SJSA1 (cell line): ENCODE measurements at regions not wholly inside any gene's neighbourhood (a gene's known extent, or its start where the extent isn't known, plus 50 kb on each side); places are given as distances from the start of the nearest gene placed in this dataset.
A peak's percentile ranks its signal among the peaks of the same experiment; 100 is the strongest.

ENCODE experiments used
- DNase-seq, 2 experiments: peaks; one replicate each; pipeline ENCODE4 v3.0.0-alpha.2; 2015 to 2020; ENCODE audit warnings: low spot score in 2 of 2, low read depth in 1 of 2
- H3K27ac ChIP-seq: fragments of 250-450 bp; sonication (Bioruptor Pico); 2 replicates; pipeline ENCODE4 v1.5.1; 2020; ENCODE audit warnings: mild to moderate bottlenecking, moderate library complexity
- H3K27me3 ChIP-seq: fragments of 250-450 bp; sonication (Bioruptor Pico); replicated peaks from 2 replicates; pipeline ENCODE4 v1.5.1; 2020; ENCODE audit warnings: mild to moderate bottlenecking, moderate library complexity
- H3K36me3 ChIP-seq: fragments of 250-450 bp; sonication (Bioruptor Pico); 2 replicates; pipeline ENCODE4 v1.5.1; 2020; ENCODE audit warnings: mild to moderate bottlenecking
- H3K4me1 ChIP-seq: fragments of 250-450 bp; sonication (Bioruptor Pico); replicated peaks from 2 replicates; pipeline ENCODE4 v1.6.1; 2021; ENCODE audit warnings: mild to moderate bottlenecking
- H3K4me3 ChIP-seq: fragments of 250-450 bp; sonication (Bioruptor Pico); 2 replicates; pipeline ENCODE4 v1.5.1; 2020; ENCODE audit warnings: mild to moderate bottlenecking
- H3K9me3 ChIP-seq: fragments of 250-450 bp; sonication (Bioruptor Pico); replicated peaks from 2 replicates; pipeline ENCODE4 v1.5.1; 2020; ENCODE audit warnings: mild to moderate bottlenecking

DNA sequence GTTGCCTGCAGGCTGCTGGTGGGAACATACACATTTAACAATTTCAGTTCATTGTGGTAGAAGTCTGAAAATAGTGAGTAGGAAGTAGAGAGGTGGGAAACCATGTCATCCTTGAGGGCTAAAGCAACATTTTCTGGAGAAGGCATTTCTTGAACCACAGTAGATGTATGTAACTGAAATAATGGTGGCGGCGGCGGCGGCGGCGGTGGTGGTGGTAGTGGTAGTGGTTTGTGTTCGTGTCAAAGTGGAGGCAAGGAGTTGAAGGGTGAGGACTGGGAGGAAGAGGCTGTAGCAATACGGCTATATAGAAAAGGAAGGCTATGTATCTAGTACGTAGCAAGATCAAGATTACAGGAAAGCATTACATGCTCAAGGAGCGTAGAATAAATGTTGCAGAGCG lies 1381.6 kb upstream of the TENM3 start:
- Histone ChIP-seq H3K4me3 (no peak overlapping the region), H3K9me3 (no peaks in the 10 kb centered on the region), H3K27me3 (no peaks in the 10 kb centered on the region), H3K27ac (no peak overlapping the region), H3K4me1 (no peaks in the 10 kb centered on the region), H3K36me3 (no peaks in the 10 kb centered on the region)
- no peak for DNase-seq

DNA sequence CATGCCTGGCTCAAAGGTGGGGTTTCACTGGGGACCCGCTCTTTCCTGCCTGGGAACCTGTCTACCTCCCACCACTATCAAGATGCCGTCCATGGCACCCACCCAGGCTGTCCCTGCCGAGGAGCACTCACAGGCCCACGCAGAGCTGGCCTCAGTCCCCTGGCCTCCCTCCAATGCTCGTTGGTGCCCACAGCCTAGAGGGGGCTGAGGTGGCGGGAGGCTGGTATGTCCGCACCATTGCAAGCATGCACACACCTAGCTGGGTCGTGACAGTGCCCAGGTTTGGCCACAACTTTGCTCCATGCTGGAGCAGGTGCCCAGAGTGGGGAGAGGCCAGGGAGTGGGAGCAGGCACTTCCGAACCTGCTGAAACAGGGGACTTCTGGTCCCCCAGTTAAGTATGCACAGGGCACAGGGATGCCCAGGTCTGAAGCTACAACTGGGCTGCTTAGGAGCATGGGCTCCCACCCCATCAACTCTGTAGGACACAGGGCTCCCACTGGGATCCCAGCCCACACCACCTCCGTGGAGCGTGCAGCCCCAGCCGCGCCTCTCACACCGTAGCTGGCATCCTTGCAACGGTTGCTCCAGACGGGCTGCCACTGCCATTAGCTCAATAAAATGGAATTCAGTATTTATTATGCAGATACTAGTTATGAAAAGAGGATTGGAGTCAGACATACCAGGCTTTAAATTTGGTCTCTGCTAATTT lies 1376.1 kb upstream of the TENM3 start:
- Histone ChIP-seq H3K4me3 (no peak overlapping the region), H3K4me1 (peaks cover 14% of the 10 kb centered on the region), H3K9me3 (no peaks in the 10 kb centered on the region), H3K27ac (no peak overlapping the region), H3K27me3 (no peaks in the 10 kb centered on the region), H3K36me3 (no peaks in the 10 kb centered on the region)
- no peak for DNase-seq

DNA sequence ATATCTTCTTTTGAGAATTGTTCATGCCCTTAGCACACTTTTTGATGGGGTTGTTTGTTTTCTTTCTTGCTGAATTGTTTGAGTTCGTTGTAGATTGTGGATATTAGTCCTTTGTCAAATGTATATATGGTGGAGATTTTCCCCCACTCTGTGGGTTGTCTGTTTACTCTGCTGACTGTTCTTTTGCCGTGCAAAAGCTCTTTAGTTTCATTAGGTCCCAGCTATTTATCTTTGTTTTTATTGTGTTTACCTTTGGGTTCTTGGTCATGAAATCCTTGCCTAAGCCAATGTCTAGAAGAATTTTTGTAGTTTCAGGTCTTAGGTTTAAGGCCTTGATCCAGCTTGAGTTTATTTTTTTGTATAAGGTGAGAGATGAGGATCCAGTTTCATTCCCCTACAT lies 1372.6 kb upstream of the TENM3 start:
- no peaks in the 10 kb centered on the region for H3K27me3 ChIP-seq
- no peak overlapping the region for H3K4me3 ChIP-seq
- no peaks in the 10 kb centered on the region for H3K9me3 ChIP-seq
- H3K27ac ChIP-seq, result no peak overlapping the region
- DNase-seq, result peak in 1 of 2 experiments; percentile 45
- H3K4me1 ChIP-seq, result peaks cover 14% of the 10 kb centered on the region
- H3K36me3 ChIP-seq, result no peaks in the 10 kb centered on the region

DNA sequence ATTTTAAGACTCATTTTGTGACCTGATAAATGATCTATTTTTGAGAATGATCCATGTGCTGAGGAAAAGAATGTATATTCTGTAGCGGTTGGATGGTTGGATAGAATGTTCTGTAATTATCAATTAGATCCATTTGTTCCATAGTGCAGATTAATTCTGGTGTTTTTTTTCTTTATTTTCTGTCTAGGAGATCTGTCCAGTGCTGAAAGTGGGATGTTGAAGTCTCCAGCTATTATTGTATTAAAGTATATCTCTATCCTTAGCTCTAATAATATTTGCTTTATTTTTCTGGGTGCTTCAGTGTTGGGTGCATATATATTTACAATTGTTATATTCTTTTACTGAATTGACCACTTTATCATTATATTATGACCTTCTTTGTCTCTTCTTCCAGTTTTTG lies 1344.9 kb upstream of the TENM3 start:
- Histone ChIP-seq H3K4me3 (no peak overlapping the region), H3K36me3 (no peaks in the 10 kb centered on the region), H3K27ac (no peak overlapping the region), H3K9me3 (no peaks in the 10 kb centered on the region), H3K27me3 (no peaks in the 10 kb centered on the region), H3K4me1 (peaks cover 27% of the 10 kb centered on the region)
- DNase-seq, result no peak

DNA sequence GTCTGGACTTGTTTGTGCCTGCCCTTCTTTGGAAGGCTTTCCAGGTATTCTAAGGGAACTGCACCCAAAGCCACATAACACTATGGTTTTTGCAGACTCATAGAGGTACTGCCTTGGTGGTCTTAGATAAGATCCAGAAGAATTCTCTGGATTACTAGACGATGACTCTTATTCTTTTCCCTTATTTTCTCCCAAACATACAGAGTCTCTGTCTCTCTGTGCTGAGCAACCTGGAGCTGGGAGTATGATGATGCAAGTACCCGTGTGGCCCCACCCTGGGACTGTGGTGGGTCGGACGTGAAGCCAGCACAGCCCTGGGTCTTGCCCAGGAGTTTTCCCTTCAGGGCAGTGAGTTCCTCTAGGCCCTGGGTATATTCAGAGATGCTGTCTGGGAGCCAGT lies 1342.4 kb upstream of the TENM3 start:
- Histone ChIP-seq H3K27ac (peak overlapping the region; percentile 81), H3K4me3 (no peak overlapping the region), H3K27me3 (no peaks in the 10 kb centered on the region), H3K36me3 (no peaks in the 10 kb centered on the region), H3K9me3 (no peaks in the 10 kb centered on the region), H3K4me1 (peaks cover 27% of the 10 kb centered on the region)
- DNase-seq, result peak; percentile 82 to 87

DNA sequence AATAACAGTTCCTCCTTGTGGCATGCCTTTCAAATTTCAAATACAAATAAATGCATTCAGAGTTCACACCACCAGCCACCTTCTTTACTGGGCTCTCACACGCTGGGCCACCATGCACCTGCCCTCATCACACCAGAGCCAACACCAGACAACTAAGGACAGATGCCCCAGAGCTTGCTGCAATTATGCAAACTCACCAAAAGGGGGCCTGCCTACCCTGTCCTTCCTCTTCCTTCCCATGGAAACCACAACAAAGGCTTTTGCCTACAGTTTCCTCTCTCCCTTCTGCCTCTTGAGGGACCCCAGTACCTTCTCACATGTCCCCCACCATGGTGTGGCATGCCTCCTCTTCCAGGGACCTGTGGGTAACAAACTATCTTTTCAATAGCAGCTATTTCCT lies 1333.9 kb upstream of the TENM3 start:
- Histone ChIP-seq H3K4me1 (peaks cover 18% of the 10 kb centered on the region), H3K27ac (no peak overlapping the region), H3K27me3 (no peaks in the 10 kb centered on the region), H3K9me3 (no peaks in the 10 kb centered on the region), H3K36me3 (no peaks in the 10 kb centered on the region), H3K4me3 (no peak overlapping the region)
- peak in 1 of 2 experiments; percentile 21 for DNase-seq

DNA sequence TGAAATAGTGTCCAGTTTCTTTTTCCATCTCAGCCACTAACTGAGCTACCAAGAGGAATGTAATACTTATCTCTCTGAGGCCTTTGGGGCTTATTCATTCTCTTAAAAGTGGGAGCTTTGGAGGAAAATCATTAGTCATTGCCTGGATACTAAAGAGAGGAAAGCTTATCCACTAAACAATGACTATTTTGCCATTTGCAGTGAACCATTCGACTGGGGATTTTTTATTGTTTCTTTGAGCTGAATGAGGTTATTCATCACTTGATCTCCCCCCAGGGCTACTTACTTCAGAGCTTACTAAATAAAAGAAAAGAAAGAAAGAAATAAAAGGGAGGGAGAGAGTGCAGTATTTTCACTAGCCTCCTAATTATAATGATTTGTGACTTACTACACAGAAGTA lies 1329.5 kb upstream of the TENM3 start:
- Histone ChIP-seq H3K4me3 (no peak overlapping the region), H3K9me3 (no peaks in the 10 kb centered on the region), H3K27me3 (no peaks in the 10 kb centered on the region), H3K4me1 (peaks cover 24% of the 10 kb centered on the region), H3K27ac (peak overlapping the region; percentile 86), H3K36me3 (no peaks in the 10 kb centered on the region)
- DNase-seq, result peak; percentile 45 to 87

DNA sequence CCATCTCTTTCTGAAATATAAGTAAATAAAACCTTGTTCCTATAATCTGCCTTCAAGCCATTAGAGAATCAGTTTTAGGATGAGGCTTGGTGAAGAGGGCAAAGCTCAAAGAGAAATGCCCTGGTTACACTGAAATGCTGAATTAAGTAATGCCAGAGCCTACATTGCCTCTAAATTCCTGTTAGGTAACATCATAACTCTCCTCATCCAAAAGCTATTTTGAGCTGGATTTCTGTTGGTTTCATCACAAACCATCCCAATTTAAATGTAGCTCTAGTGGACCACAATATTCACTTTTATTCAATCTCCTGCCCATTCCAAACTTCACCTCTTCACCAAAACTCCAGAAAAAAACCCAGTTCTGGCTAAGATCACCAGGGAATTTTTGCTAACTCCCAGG lies 1319.7 kb upstream of the TENM3 start:
- Histone ChIP-seq H3K27ac (peak overlapping the region; percentile 95), H3K36me3 (no peaks in the 10 kb centered on the region), H3K27me3 (no peaks in the 10 kb centered on the region), H3K4me1 (peaks cover 35% of the 10 kb centered on the region), H3K9me3 (no peaks in the 10 kb centered on the region), H3K4me3 (no peak overlapping the region)
- DNase-seq, result peak in 1 of 2 experiments; percentile 57

DNA sequence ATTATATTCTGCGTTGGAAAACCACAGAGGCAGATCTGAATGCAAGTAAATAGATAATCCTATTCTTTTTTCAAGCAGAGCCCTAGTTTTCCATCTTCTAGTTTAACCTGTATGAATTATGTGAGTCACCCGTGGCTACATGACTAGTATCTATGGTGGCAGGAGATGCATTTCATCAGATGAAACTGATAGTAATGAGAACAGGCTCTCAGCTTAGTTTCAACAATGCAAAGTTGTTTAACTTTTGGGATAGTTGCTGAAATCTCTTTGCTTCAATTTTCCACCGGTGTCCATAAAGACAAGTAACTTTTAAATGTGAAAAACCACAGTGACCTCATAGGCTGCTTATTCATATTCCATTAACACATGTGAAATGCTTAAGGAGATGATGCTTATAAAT lies 1317.4 kb upstream of the TENM3 start:
- DNase-seq, result no peak
- Histone ChIP-seq H3K27me3 (no peaks in the 10 kb centered on the region), H3K9me3 (no peaks in the 10 kb centered on the region), H3K4me3 (no peak overlapping the region), H3K4me1 (peaks cover 35% of the 10 kb centered on the region), H3K36me3 (no peaks in the 10 kb centered on the region), H3K27ac (no peak overlapping the region)

DNA sequence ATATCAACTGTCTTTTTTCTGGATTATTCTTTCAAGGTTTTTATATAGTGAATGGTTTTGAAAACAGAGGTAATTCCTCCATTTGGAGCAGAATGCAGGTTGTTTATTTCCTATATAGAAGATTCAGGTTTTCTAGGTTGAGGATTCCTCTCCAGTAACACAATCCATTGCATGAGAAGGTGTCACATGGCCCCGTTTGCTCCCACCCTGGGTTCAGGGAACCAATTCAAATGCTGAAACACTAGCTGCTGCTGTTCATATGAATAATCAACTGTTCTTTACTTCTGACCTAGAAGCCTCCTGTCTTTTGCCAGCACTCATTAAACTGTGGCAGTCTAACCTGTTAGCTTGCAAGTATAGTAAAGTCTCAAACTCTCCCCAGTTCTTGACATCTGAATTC lies 1316.9 kb upstream of the TENM3 start:
- no peaks in the 10 kb centered on the region for H3K36me3 ChIP-seq
- no peak overlapping the region for H3K27ac ChIP-seq
- DNase-seq, result no peak
- no peaks in the 10 kb centered on the region for H3K9me3 ChIP-seq
- peaks cover 35% of the 10 kb centered on the region for H3K4me1 ChIP-seq
- no peak overlapping the region for H3K4me3 ChIP-seq
- no peaks in the 10 kb centered on the region for H3K27me3 ChIP-seq

DNA sequence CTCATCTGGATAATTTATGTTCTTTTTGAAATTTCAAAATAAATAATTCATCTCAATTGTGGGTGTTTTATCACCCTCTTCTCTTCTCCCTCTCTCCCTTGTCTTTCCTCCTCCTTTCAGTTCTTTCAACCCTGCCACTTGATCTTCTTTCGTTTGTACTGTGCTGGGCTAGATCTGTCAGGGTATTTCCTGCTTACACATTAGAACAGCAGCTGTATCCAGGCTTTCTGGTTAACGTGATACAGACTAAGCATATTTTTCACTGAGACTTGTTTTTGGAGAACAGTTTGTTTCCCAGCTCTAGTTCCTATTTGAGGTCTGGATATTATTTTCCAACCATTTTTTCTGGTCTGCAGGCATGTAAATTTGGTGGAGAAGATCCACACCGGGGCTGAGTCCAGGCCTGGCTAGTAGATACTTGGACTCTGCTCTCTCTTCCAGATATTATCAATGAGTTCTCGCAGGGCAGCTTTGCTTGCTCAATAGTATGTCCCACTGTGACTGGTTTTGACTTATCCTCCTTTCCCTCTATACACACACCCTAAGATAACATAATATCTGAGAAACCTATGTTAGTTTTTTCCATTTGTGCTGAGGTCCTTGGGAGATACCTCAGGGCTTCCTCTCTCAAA lies 1310.7 kb upstream of the TENM3 start:
- H3K9me3 ChIP-seq, result no peaks in the 10 kb centered on the region
- no peaks in the 10 kb centered on the region for H3K36me3 ChIP-seq
- H3K27ac ChIP-seq, result peak overlapping the region; percentile 6; the same call in 1 of the 2 replicates
- no peak for DNase-seq
- no peaks in the 10 kb centered on the region for H3K27me3 ChIP-seq
- peaks cover 24% of the 10 kb centered on the region for H3K4me1 ChIP-seq
- H3K4me3 ChIP-seq, result no peak overlapping the region

DNA sequence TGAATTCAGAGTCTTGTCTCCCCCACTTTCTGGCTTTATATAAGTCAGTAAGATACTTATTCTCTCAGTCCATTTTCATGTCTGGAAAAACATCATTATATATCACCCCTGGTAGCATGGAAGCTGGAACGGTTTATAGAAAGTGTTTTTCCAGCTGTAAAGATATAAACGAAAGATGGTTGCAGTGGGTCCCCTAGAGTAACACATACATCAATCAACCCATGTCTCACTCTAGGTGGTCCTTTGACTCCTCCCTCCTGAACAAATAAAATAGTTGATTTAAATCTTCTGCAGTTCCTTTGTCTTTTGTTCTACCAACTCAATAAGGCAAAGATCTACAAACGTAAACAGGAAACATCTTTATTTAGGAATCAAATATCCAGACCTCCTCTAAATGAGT lies 1306.1 kb upstream of the TENM3 start:
- no peaks in the 10 kb centered on the region for H3K27me3 ChIP-seq
- no peaks in the 10 kb centered on the region for H3K9me3 ChIP-seq
- no peak overlapping the region for H3K4me3 ChIP-seq
- H3K36me3 ChIP-seq, result no peaks in the 10 kb centered on the region
- peaks cover 30% of the 10 kb centered on the region for H3K4me1 ChIP-seq
- H3K27ac ChIP-seq, result peak overlapping the region; percentile 6; the same call in 1 of the 2 replicates
- DNase-seq, result peak in 1 of 2 experiments; percentile 60

DNA sequence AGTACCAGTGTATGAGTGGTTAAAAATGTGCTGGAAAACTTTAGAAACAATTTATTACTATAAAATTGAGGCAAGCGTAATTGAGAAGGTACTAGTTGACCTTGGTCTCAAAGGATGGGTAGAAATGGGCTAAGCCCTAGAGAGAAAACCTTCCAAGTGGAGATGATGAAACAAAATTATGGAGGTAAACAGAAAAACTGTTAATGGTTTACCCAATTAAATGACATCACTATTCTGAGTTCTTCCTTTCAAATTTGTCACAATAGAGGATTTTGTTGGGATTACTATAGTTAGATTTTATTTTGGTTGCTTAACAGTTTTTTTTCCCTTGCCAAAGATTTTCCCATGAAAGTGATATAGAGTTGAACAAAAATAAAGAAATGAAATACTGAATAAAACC lies 1302.5 kb upstream of the TENM3 start:
- Histone ChIP-seq H3K27me3 (no peaks in the 10 kb centered on the region), H3K4me1 (peaks cover 16% of the 10 kb centered on the region), H3K9me3 (no peaks in the 10 kb centered on the region), H3K27ac (no peak overlapping the region), H3K36me3 (no peaks in the 10 kb centered on the region), H3K4me3 (no peak overlapping the region)
- no peak for DNase-seq

DNA sequence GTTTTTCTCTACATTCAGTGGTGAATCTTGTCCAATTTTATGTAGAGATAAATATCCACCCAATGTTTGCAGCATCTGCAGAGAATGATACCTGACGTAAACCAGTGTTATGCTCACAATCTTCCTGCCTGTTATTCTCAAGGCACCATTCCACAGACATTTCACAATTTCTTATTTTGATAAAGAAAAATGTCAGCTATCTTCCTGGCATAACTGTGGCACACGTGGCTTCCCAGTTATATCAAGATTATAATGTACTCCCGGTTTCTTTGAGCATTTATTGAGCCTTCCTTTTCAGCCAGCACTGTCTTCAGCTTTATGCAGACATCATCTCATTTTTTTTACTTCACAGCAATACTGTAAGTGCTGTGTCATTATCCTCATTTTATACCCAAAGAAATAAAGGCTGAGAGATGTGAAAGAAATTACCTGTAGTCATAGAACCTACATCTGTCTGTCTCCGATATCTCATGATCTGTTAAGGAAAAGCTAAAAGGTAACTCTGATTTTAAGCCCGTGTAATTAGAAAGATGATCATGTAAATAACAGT lies 1300.8 kb upstream of the TENM3 start:
- H3K9me3 ChIP-seq, result no peaks in the 10 kb centered on the region
- no peak overlapping the region for H3K27ac ChIP-seq
- peaks cover 6% of the 10 kb centered on the region for H3K4me1 ChIP-seq
- H3K27me3 ChIP-seq, result no peaks in the 10 kb centered on the region
- no peak overlapping the region for H3K4me3 ChIP-seq
- no peaks in the 10 kb centered on the region for H3K36me3 ChIP-seq
- no peak for DNase-seq
